SK-N-SH (cell line): ENCODE measurements at regions not wholly inside any gene's neighbourhood (a gene's known extent, or its start where the extent isn't known, plus 50 kb on each side); places are given as distances from the start of the nearest gene placed in this dataset.

Experiments used
- CTCF ChIA-PET: fragments of 300-600, 350-600 bp; formaldehyde crosslinking; extraction: SDS; loops from one replicate; lab custom pipeline; 2021; lab: Yijun Ruan, JAX
- POLR2A ChIA-PET: fragments of 350-600 bp; sonication (Branson Sonifier 250); formaldehyde crosslinking; extraction: SDS; loops from one replicate; lab custom pipeline; 2020; ENCODE audit warnings: antibody characterized with exemption, inconsistent platforms; lab: Yijun Ruan, JAX
- DNase-seq: peaks from one replicate; pipeline ENCODE4 v3.0.0; 2012
- H2AFZ ChIP-seq: fragments of 200-600 bp; sonication (generic); 2 replicates; pipeline ENCODE4 v1.8.1; 2016; ENCODE audit warnings: antibody characterized with exemption, mild to moderate bottlenecking, low read depth
- H3F3A ChIP-seq: fragments of 200-600 bp; sonication (generic); replicated peaks from 2 replicates; pipeline ENCODE3; 2016; ENCODE audit warnings: antibody characterized with exemption, mild to moderate bottlenecking; ENCODE audit not compliant: insufficient read depth
- H3K27ac ChIP-seq, 2 experiments: fragments of 200-500 bp in 1 of 2; fragments of 200-600 bp in 1 of 2; sonication (Bioruptor generic) in 1 of 2; sonication (generic), shearing (Covaris generic) in 1 of 2; 2 replicates each; pipeline versions ENCODE4 v1.5.1 to v1.6.1; 2014 to 2016; ENCODE audit warnings: low read depth in 2 of 2, inconsistent platforms in 1 of 2, low read length in 1 of 2, mild to moderate bottlenecking in 1 of 2, mixed read lengths in 1 of 2
- H3K27me3 ChIP-seq: fragments of 200-600 bp; sonication (generic), shearing (Covaris generic); 2 replicates; pipeline ENCODE4 v1.6.1; 2016; ENCODE audit warnings: mixed run types; ENCODE audit not compliant: insufficient read depth
- H3K36me3 ChIP-seq, 2 experiments: fragments of 200-500 bp in 1 of 2; fragments of 200-600 bp in 1 of 2; sonication (Bioruptor generic) in 1 of 2; sonication (generic) in 1 of 2; replicated peaks in 1 of 2; 2 replicates each; pipeline versions ENCODE3 to v1.5.1; 2014 to 2016; ENCODE audit warnings: low read length in 1 of 2, mild to moderate bottlenecking in 1 of 2; ENCODE audit not compliant: insufficient read depth in 2 of 2, control insufficient read depth in 1 of 2
- H3K4me1 ChIP-seq, 2 experiments: fragments of 200-500 bp in 1 of 2; fragments of 200-600 bp in 1 of 2; sonication (Bioruptor generic) in 1 of 2; sonication (generic), shearing (Covaris generic) in 1 of 2; 2 replicates each; pipeline versions ENCODE4 v1.5.1 to v1.6.1; 2014 to 2016; ENCODE audit warnings: low read depth in 1 of 2, low read length in 1 of 2, mixed run types in 1 of 2; ENCODE audit not compliant: insufficient read depth in 2 of 2, control insufficient read depth in 1 of 2
- H3K4me2 ChIP-seq: fragments of 200-600 bp; sonication (generic), shearing (Covaris generic); 2 replicates; pipeline ENCODE4 v1.6.1; 2017; ENCODE audit warnings: mixed run types
- H3K4me3 ChIP-seq, 2 experiments: fragments of 200-500 bp in 1 of 2; fragments of 200-600 bp in 1 of 2; sonication (Bioruptor generic) in 1 of 2; sonication (generic), shearing (Covaris generic) in 1 of 2; 2 replicates each; pipeline versions ENCODE4 v1.5.1 to v1.8.1; 2014 to 2016; ENCODE audit warnings: low read depth in 2 of 2, inconsistent platforms in 1 of 2, low read length in 1 of 2, mild to moderate bottlenecking in 1 of 2, mixed read lengths in 1 of 2, moderate library complexity in 1 of 2
- H3K79me2 ChIP-seq: fragments of 200-600 bp; sonication (generic); 2 replicates; pipeline ENCODE4 v1.8.1; 2017; ENCODE audit warnings: mild to moderate bottlenecking; ENCODE audit not compliant: insufficient read depth
- H3K9ac ChIP-seq: fragments of 200-600 bp; sonication (generic); 2 replicates; pipeline ENCODE4 v1.6.1; 2017; ENCODE audit warnings: mixed run types
- H3K9me2 ChIP-seq: fragments of 200-600 bp; sonication (generic); 2 replicates; pipeline ENCODE4 v1.6.1; 2017; ENCODE audit warnings: mixed run types
- H3K9me3 ChIP-seq: fragments of 200-600 bp; sonication (generic); 2 replicates; pipeline ENCODE4 v1.6.1; 2017; ENCODE audit warnings: mixed run types, mild to moderate bottlenecking, moderate library complexity
- H4K20me1 ChIP-seq: fragments of 200-600 bp; sonication (generic); 2 replicates; pipeline ENCODE4 v1.6.1; 2017; ENCODE audit warnings: mild to moderate bottlenecking, mixed run types; ENCODE audit not compliant: insufficient read depth
- CHD2 ChIP-seq: fragments of 150-350 bp; IDR thresholded peaks from 2 replicates; pipeline ENCODE4 v1.6.1; 2018; ENCODE audit warnings: low read length; ENCODE audit not compliant: partially characterized antibody
- ELF1 ChIP-seq: IDR thresholded peaks from 2 replicates; pipeline ENCODE4 v1.4.0; 2012
- EP300 ChIP-seq, 2 experiments: IDR thresholded peaks; 2 replicates each; pipeline versions ENCODE4 v1.4.0 to v1.6.1; 2012; ENCODE audit warnings: borderline replicate concordance in 1 of 2, low read depth in 1 of 2, low read length in 1 of 2
- FOXM1 ChIP-seq: IDR thresholded peaks from 2 replicates; pipeline ENCODE4 v1.4.0; 2012; ENCODE audit warnings: low read depth, mild to moderate bottlenecking
- GABPA ChIP-seq: IDR thresholded peaks from 2 replicates; pipeline ENCODE4 v1.4.0; 2012; ENCODE audit warnings: low read depth, mild to moderate bottlenecking
- JUND ChIP-seq: IDR thresholded peaks from 2 replicates; pipeline ENCODE4 v1.4.0; 2012
- MEF2A ChIP-seq: IDR thresholded peaks from 2 replicates; pipeline ENCODE4 v1.4.0; 2012; ENCODE audit warnings: low read depth, borderline replicate concordance
- MXI1 ChIP-seq: IDR thresholded peaks from 2 replicates; pipeline ENCODE4 v1.6.1; 2012; ENCODE audit warnings: mild to moderate bottlenecking, low read depth, low read length, improper control_type of control experiment
- NFIC ChIP-seq: IDR thresholded peaks from 2 replicates; pipeline ENCODE4 v1.4.0; 2012; ENCODE audit warnings: borderline replicate concordance
- NRF1 ChIP-seq: IDR thresholded peaks from 2 replicates; pipeline ENCODE4 v1.6.1; 2012; ENCODE audit warnings: low read depth, mild to moderate bottlenecking, low read length
- RCOR1 ChIP-seq: fragments of 150-350 bp; IDR thresholded peaks from 2 replicates; pipeline ENCODE4 v1.6.1; 2017; ENCODE audit warnings: antibody characterized with exemption, low read length
- RFX5 ChIP-seq: IDR thresholded peaks from 2 replicates; pipeline ENCODE4 v1.6.1; 2012; ENCODE audit warnings: mild to moderate bottlenecking, improper control_type of control experiment, low read length
- RXRA ChIP-seq: IDR thresholded peaks from 2 replicates; pipeline ENCODE4 v1.4.0; 2012; ENCODE audit warnings: low read depth, mild to moderate bottlenecking, borderline replicate concordance
- SIN3A ChIP-seq: IDR thresholded peaks from 2 replicates; pipeline ENCODE4 v1.6.1; 2012; ENCODE audit warnings: low read depth, mild to moderate bottlenecking, low read length, moderate library complexity, borderline replicate concordance
- SMC3 ChIP-seq: IDR thresholded peaks from 2 replicates; pipeline ENCODE4 v1.6.1; 2012; ENCODE audit warnings: low read depth, low read length, improper control_type of control experiment
- TAF1 ChIP-seq: IDR thresholded peaks from 2 replicates; pipeline ENCODE4 v1.6.1; 2012; ENCODE audit warnings: low read depth, mild to moderate bottlenecking, low read length, moderate library complexity, borderline replicate concordance
- TCF12 ChIP-seq: IDR thresholded peaks from 2 replicates; pipeline ENCODE4 v1.4.0; 2012
- WGBS: methylation state at CpG from one replicate; pipeline ENCODE4 v1.1.6; 2017; ENCODE audit warnings: low lambda C conversion rate; 5-methylcytosine and 5-hydroxymethylcytosine counted together
- TF ChIP-seq, protein P1 (sequence below): IDR thresholded peaks from 2 replicates; pipeline ENCODE4 v1.4.0; 2012; ENCODE audit warnings: low read depth, borderline replicate concordance
- TF ChIP-seq, protein P2 (sequence below): IDR thresholded peaks from 2 replicates; pipeline ENCODE4; 2012
- TF ChIP-seq, protein P3 (sequence below): IDR thresholded peaks from 2 replicates; pipeline ENCODE4 v1.4.0; 2012; ENCODE audit warnings: low read depth, borderline replicate concordance
- TF ChIP-seq, protein P4 (sequence below): fragments of 150-350 bp; IDR thresholded peaks from 2 replicates; pipeline ENCODE4 v1.6.1; 2017; ENCODE audit warnings: antibody characterized with exemption, low read length, low read depth, borderline replicate concordance
- TF ChIP-seq, protein P5 (sequence below): IDR thresholded peaks from 2 replicates; pipeline ENCODE4 v1.6.1; 2012; ENCODE audit warnings: mild to moderate bottlenecking, low read depth, low read length, moderate library complexity
- TF ChIP-seq, protein P6 (sequence below): fragments of 150-350 bp; IDR thresholded peaks from 2 replicates; pipeline ENCODE4 v1.6.1; 2016; ENCODE audit warnings: mild to moderate bottlenecking, low read depth, low read length

DNA sequence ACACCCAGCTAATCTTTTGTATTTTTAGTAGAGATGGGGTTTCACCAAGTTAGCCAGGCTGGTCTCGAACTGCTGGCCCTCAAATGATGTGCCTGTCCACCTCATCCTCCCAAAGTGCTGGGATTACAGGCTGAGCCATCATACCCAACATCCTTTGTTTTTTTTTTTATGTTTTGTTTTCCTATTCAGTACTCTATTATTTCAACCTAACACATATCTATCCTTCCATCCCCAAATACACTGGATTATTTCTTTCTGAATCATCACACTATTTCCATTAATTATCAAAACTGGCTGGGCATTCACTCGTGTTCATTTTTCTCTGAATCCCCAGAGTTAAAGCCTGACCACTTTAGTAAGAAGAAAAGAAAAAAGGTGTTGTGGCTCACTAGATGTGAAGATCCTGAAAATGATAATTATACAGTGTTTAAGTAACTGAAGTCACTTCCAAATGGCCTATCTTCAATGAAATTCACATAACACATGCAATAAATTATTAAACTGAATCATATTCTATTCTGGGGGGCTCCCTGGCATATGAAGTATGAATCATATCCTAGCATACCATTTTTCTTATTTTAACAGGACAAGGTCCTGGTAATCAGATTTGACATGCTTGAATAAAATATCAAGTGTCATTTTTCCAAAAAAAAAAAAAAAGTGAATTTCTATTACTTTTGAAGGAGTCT is 1754.2 kb downstream of the BRINP3 start:
- no peak overlapping the region for H3K4me2 ChIP-seq
- no peaks in the 10 kb centered on the region for H3K9me3 ChIP-seq
- no peaks in the 10 kb centered on the region; the same call in 1 of the 2 replicates for H4K20me1 ChIP-seq
- H3K4me3 ChIP-seq, result no peak overlapping the region
- CTCF ChIA-PET, result interaction anchor here (0.7 kb wide), 2 partner anchors 149 to 593 kb away, joined by 3 to 5 read pairs; no protein-coding TSS in a partner anchor
- H3K27ac ChIP-seq, result peak overlapping the region; percentile 43 to 81; a peak in 3 of 4 replicates
- no peak for DNase-seq
- H3K9me2 ChIP-seq, result no peaks in the 10 kb centered on the region
- H3K4me1 ChIP-seq, result peaks cover 0 to 3% of the 10 kb centered on the region in 2 experiments; a peak in 1 of 4 replicates
- H3F3A ChIP-seq, result peaks cover 23% of the 10 kb centered on the region
- POLR2A ChIA-PET, result no interaction called here
- WGBS, result 28% methylated on average over 2 of the region's 2 CpGs
- no peaks in the 10 kb centered on the region for H3K79me2 ChIP-seq
- H3K27me3 ChIP-seq, result no peaks in the 10 kb centered on the region
- H3K9ac ChIP-seq, result no peak overlapping the region
- no peaks in the 10 kb centered on the region for H3K36me3 ChIP-seq
- no peak overlapping the region for H2AFZ ChIP-seq
- TF ChIP-seq, protein P1, sequence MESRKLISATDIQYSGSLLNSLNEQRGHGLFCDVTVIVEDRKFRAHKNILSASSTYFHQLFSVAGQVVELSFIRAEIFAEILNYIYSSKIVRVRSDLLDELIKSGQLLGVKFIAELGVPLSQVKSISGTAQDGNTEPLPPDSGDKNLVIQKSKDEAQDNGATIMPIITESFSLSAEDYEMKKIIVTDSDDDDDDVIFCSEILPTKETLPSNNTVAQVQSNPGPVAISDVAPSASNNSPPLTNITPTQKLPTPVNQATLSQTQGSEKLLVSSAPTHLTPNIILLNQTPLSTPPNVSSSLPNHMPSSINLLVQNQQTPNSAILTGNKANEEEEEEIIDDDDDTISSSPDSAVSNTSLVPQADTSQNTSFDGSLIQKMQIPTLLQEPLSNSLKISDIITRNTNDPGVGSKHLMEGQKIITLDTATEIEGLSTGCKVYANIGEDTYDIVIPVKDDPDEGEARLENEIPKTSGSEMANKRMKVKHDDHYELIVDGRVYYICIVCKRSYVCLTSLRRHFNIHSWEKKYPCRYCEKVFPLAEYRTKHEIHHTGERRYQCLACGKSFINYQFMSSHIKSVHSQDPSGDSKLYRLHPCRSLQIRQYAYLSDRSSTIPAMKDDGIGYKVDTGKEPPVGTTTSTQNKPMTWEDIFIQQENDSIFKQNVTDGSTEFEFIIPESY, result no peak
- TF ChIP-seq MXI1 (no peak), FOXM1 (no peak), GABPA (no peak), EP300 (IDR thresholded peaks at IDR 0.05; ENCODE audit: borderline replicate concordance in 1 of 2, low read depth in 1 of 2, low read length in 1 of 2) (peak; percentile 47 to 83; a peak in 3 of 4 replicates), RXRA (no peak), CHD2 (no peak), NFIC (peak; percentile 56; the same call in 1 of the 2 replicates), RCOR1 (no peak), JUND (peak; percentile 85), SMC3 (no peak), TCF12 (peak; percentile 94), TAF1 (no peak), ELF1 (no peak), MEF2A (peak; percentile 95), NRF1 (no peak), RFX5 (no peak), SIN3A (no peak)
- TF ChIP-seq, protein P2, sequence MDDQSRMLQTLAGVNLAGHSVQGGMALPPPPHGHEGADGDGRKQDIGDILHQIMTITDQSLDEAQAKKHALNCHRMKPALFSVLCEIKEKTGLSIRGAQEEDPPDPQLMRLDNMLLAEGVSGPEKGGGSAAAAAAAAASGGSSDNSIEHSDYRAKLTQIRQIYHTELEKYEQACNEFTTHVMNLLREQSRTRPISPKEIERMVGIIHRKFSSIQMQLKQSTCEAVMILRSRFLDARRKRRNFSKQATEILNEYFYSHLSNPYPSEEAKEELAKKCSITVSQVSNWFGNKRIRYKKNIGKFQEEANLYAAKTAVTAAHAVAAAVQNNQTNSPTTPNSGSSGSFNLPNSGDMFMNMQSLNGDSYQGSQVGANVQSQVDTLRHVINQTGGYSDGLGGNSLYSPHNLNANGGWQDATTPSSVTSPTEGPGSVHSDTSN, result peak; percentile 93
- TF ChIP-seq, protein P3, sequence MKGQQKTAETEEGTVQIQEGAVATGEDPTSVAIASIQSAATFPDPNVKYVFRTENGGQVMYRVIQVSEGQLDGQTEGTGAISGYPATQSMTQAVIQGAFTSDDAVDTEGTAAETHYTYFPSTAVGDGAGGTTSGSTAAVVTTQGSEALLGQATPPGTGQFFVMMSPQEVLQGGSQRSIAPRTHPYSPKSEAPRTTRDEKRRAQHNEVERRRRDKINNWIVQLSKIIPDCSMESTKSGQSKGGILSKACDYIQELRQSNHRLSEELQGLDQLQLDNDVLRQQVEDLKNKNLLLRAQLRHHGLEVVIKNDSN, result no peak
- TF ChIP-seq, protein P4, sequence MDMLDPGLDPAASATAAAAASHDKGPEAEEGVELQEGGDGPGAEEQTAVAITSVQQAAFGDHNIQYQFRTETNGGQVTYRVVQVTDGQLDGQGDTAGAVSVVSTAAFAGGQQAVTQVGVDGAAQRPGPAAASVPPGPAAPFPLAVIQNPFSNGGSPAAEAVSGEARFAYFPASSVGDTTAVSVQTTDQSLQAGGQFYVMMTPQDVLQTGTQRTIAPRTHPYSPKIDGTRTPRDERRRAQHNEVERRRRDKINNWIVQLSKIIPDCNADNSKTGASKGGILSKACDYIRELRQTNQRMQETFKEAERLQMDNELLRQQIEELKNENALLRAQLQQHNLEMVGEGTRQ, result no peak
- TF ChIP-seq, protein P5, sequence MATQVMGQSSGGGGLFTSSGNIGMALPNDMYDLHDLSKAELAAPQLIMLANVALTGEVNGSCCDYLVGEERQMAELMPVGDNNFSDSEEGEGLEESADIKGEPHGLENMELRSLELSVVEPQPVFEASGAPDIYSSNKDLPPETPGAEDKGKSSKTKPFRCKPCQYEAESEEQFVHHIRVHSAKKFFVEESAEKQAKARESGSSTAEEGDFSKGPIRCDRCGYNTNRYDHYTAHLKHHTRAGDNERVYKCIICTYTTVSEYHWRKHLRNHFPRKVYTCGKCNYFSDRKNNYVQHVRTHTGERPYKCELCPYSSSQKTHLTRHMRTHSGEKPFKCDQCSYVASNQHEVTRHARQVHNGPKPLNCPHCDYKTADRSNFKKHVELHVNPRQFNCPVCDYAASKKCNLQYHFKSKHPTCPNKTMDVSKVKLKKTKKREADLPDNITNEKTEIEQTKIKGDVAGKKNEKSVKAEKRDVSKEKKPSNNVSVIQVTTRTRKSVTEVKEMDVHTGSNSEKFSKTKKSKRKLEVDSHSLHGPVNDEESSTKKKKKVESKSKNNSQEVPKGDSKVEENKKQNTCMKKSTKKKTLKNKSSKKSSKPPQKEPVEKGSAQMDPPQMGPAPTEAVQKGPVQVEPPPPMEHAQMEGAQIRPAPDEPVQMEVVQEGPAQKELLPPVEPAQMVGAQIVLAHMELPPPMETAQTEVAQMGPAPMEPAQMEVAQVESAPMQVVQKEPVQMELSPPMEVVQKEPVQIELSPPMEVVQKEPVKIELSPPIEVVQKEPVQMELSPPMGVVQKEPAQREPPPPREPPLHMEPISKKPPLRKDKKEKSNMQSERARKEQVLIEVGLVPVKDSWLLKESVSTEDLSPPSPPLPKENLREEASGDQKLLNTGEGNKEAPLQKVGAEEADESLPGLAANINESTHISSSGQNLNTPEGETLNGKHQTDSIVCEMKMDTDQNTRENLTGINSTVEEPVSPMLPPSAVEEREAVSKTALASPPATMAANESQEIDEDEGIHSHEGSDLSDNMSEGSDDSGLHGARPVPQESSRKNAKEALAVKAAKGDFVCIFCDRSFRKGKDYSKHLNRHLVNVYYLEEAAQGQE, result no peak
- TF ChIP-seq, protein P6, sequence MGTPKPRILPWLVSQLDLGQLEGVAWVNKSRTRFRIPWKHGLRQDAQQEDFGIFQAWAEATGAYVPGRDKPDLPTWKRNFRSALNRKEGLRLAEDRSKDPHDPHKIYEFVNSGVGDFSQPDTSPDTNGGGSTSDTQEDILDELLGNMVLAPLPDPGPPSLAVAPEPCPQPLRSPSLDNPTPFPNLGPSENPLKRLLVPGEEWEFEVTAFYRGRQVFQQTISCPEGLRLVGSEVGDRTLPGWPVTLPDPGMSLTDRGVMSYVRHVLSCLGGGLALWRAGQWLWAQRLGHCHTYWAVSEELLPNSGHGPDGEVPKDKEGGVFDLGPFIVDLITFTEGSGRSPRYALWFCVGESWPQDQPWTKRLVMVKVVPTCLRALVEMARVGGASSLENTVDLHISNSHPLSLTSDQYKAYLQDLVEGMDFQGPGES, result no peak
